HL-60 (cell line): ENCODE measurements at regions not wholly inside any gene's neighbourhood (a gene's known extent, or its start where the extent isn't known, plus 50 kb on each side); places are given as distances from the start of the nearest gene placed in this dataset.

Source experiments
- GABPA ChIP-seq: IDR thresholded peaks from 2 replicates; pipeline ENCODE4 v1.6.1; 2012; ENCODE audit warnings: low read depth
- POLR2AphosphoS5 ChIP-seq: IDR thresholded peaks from 2 replicates; pipeline ENCODE4 v1.6.1; 2012; ENCODE audit warnings: low read depth
- SPI1 ChIP-seq: IDR thresholded peaks from 2 replicates; pipeline ENCODE4 v1.6.1; 2012; ENCODE audit warnings: low read depth, mild to moderate bottlenecking, borderline replicate concordance
- TF ChIP-seq, protein P1 (sequence below): IDR thresholded peaks from 2 replicates; pipeline ENCODE4 v1.6.1; 2012; ENCODE audit warnings: low read depth; ENCODE audit not compliant: insufficient replicate concordance
- TF ChIP-seq, protein P2 (sequence below): IDR thresholded peaks from one replicate; pipeline ENCODE4 v1.5.1; 2011; ENCODE audit warnings: low read length, control low read depth, inconsistent platforms; ENCODE audit not compliant: insufficient read depth

- TF ChIP-seq, protein P1, sequence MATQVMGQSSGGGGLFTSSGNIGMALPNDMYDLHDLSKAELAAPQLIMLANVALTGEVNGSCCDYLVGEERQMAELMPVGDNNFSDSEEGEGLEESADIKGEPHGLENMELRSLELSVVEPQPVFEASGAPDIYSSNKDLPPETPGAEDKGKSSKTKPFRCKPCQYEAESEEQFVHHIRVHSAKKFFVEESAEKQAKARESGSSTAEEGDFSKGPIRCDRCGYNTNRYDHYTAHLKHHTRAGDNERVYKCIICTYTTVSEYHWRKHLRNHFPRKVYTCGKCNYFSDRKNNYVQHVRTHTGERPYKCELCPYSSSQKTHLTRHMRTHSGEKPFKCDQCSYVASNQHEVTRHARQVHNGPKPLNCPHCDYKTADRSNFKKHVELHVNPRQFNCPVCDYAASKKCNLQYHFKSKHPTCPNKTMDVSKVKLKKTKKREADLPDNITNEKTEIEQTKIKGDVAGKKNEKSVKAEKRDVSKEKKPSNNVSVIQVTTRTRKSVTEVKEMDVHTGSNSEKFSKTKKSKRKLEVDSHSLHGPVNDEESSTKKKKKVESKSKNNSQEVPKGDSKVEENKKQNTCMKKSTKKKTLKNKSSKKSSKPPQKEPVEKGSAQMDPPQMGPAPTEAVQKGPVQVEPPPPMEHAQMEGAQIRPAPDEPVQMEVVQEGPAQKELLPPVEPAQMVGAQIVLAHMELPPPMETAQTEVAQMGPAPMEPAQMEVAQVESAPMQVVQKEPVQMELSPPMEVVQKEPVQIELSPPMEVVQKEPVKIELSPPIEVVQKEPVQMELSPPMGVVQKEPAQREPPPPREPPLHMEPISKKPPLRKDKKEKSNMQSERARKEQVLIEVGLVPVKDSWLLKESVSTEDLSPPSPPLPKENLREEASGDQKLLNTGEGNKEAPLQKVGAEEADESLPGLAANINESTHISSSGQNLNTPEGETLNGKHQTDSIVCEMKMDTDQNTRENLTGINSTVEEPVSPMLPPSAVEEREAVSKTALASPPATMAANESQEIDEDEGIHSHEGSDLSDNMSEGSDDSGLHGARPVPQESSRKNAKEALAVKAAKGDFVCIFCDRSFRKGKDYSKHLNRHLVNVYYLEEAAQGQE, result no peak
- TF ChIP-seq, protein P2, sequence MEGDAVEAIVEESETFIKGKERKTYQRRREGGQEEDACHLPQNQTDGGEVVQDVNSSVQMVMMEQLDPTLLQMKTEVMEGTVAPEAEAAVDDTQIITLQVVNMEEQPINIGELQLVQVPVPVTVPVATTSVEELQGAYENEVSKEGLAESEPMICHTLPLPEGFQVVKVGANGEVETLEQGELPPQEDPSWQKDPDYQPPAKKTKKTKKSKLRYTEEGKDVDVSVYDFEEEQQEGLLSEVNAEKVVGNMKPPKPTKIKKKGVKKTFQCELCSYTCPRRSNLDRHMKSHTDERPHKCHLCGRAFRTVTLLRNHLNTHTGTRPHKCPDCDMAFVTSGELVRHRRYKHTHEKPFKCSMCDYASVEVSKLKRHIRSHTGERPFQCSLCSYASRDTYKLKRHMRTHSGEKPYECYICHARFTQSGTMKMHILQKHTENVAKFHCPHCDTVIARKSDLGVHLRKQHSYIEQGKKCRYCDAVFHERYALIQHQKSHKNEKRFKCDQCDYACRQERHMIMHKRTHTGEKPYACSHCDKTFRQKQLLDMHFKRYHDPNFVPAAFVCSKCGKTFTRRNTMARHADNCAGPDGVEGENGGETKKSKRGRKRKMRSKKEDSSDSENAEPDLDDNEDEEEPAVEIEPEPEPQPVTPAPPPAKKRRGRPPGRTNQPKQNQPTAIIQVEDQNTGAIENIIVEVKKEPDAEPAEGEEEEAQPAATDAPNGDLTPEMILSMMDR, result no peak
- TF ChIP-seq POLR2AphosphoS5 (no peak), GABPA (no peak), SPI1 (no peak)
These were observed 99.8 kb upstream of the SPATA31C2 start for GRCh38 chr9:88237991-88238571.
